HCT116 (cell line): ENCODE measurements at regions not wholly inside any gene's neighbourhood (a gene's known extent, or its start where the extent isn't known, plus 50 kb on each side); places are given as distances from the start of the nearest gene placed in this dataset.

Source experiments
- ATAC-seq: fragments of 200-7000 bp; cut with Tn5 transposase; 2 replicates; pipeline ENCODE4 v1.9.1; 2020; ENCODE audit warnings: mild to moderate bottlenecking, moderate library complexity
- BruUV-seq: library from RNA; stranded (reverse); fragments of 400-500 nt; replicated peaks from 2 replicates; lab custom pipeline; 2021; lab: Mats Ljungman, UMichigan
- CTCF ChIA-PET: fragments of 300-600 bp; sonication (Branson Sonifier 250); formaldehyde crosslinking; loops from one replicate; lab custom pipeline; 2021; ENCODE audit warnings: antibody characterized with exemption; lab: Charles Lee
- POLR2A ChIA-PET: fragments of 300-600, 350-600 bp; sonication (Branson Sonifier 250); formaldehyde crosslinking; loops from one replicate; lab custom pipeline; 2021; ENCODE audit warnings: antibody characterized with exemption; lab: Charles Lee
- RAD21 ChIA-PET, 2 experiments: fragments of 300-600 bp; sonication (Branson Sonifier 250); formaldehyde crosslinking; loops; one replicate each; lab custom pipeline; 2023; ENCODE audit warnings: low total read pairs in 2 of 2; ENCODE audit not compliant: uncharacterized antibody in 2 of 2, unreplicated experiment in 2 of 2, low non-redundant PET in 1 of 2; lab: Charles Lee
- DNase-seq: peaks from one replicate; pipeline ENCODE4 v3.0.0-alpha.2; 2010; ENCODE audit warnings: low read depth, low spot score
- H2AFZ ChIP-seq: fragments of 200-600 bp; shearing (Covaris generic), sonication (generic); 2 replicates; pipeline ENCODE4 v1.6.1; 2017; ENCODE audit warnings: low read depth, mixed run types, mixed read lengths, antibody characterized with exemption, low read length; ENCODE audit not compliant: poor library complexity, severe bottlenecking
- H3K27ac ChIP-seq: 2 replicates; pipeline ENCODE4 v1.5.1; 2012; ENCODE audit warnings: low read depth, low read length
- H3K27me3 ChIP-seq: fragments of 200-600 bp; sonication (generic); 2 replicates; pipeline ENCODE4 v1.6.1; 2016; ENCODE audit warnings: mixed run types, low read length, mixed read lengths; ENCODE audit not compliant: insufficient read depth
- H3K36me3 ChIP-seq, 2 experiments: fragments of 200-500 bp in 1 of 2; fragments of 200-600 bp in 1 of 2; sonication (Bioruptor generic) in 1 of 2; sonication (generic) in 1 of 2; 2 replicates each; pipeline versions ENCODE4 v1.5.1 to v1.6.1; 2014 to 2016; ENCODE audit warnings: low read length in 2 of 2, inconsistent platforms in 1 of 2, mixed read lengths in 1 of 2, mixed run types in 1 of 2; ENCODE audit not compliant: insufficient read depth in 2 of 2, control insufficient read depth in 1 of 2
- H3K4me1 ChIP-seq, 2 experiments: fragments of 200-600 bp in 1 of 2; sonication (generic) in 1 of 2; 2 replicates each; pipeline versions ENCODE4 v1.5.1 to v1.6.1; 2012 to 2017; ENCODE audit warnings: low read length in 2 of 2, inconsistent platforms in 1 of 2, mild to moderate bottlenecking in 1 of 2, mixed read lengths in 1 of 2, mixed run types in 1 of 2, moderate library complexity in 1 of 2; ENCODE audit not compliant: insufficient read depth in 2 of 2, control insufficient read depth in 1 of 2
- H3K4me2 ChIP-seq: fragments of 200-600 bp; sonication (generic); 2 replicates; pipeline ENCODE4 v1.6.1; 2017; ENCODE audit warnings: mixed run types, low read length, mixed read lengths
- H3K4me3 ChIP-seq, 2 experiments: fragments of 200-600 bp in 1 of 2; sonication (generic) in 1 of 2; replicated peaks in 1 of 2; 2 replicates each; pipeline ENCODE4 v1.5.1; 2011 to 2016; ENCODE audit warnings: low read length in 2 of 2, control low read depth in 1 of 2, low read depth in 1 of 2, mild to moderate bottlenecking in 1 of 2, mixed read lengths in 1 of 2, mixed run types in 1 of 2
- H3K79me2 ChIP-seq: fragments of 200-600 bp; sonication (generic); 2 replicates; pipeline ENCODE4 v1.6.1; 2017; ENCODE audit warnings: mild to moderate bottlenecking, mixed run types, low read length, moderate library complexity, mixed read lengths; ENCODE audit not compliant: insufficient read depth
- H3K9ac ChIP-seq: fragments of 200-600 bp; sonication (generic); 2 replicates; pipeline ENCODE4 v1.6.1; 2016; ENCODE audit warnings: low read length, mixed read lengths
- H3K9me2 ChIP-seq: fragments of 200-600 bp; sonication (generic), shearing (Covaris generic); 2 replicates; pipeline ENCODE4 v1.6.1; 2017; ENCODE audit warnings: mixed run types, mild to moderate bottlenecking, moderate library complexity; ENCODE audit not compliant: insufficient read depth
- H3K9me3 ChIP-seq, 2 experiments: fragments of 200-500 bp in 1 of 2; fragments of 200-600 bp in 1 of 2; sonication (Bioruptor generic) in 1 of 2; sonication (generic) in 1 of 2; 2 replicates each; pipeline ENCODE4 v1.6.1; 2014 to 2017; ENCODE audit warnings: low read length in 2 of 2, mixed read lengths in 2 of 2, inconsistent platforms in 1 of 2, low read depth in 1 of 2, mild to moderate bottlenecking in 1 of 2, mixed run types in 1 of 2, moderate library complexity in 1 of 2; ENCODE audit not compliant: control insufficient read depth in 1 of 2, insufficient read depth in 1 of 2
- H4K20me1 ChIP-seq: fragments of 200-600 bp; sonication (generic), shearing (Covaris generic); 2 replicates; pipeline ENCODE4 v1.6.1; 2017; ENCODE audit warnings: mixed run types, mild to moderate bottlenecking, moderate library complexity; ENCODE audit not compliant: insufficient read depth
- CBX3 ChIP-seq: IDR thresholded peaks from 2 replicates; pipeline ENCODE4 v1.6.1; 2012; ENCODE audit warnings: low read depth
- CEBPB ChIP-seq: IDR thresholded peaks from 2 replicates; pipeline ENCODE4 v1.6.1; 2012; ENCODE audit warnings: low read depth
- EGR1 ChIP-seq: IDR thresholded peaks from 2 replicates; pipeline ENCODE4 v1.6.1; 2012; ENCODE audit warnings: low read depth
- ELF1 ChIP-seq: IDR thresholded peaks from 2 replicates; pipeline ENCODE4 v1.6.1; 2012; ENCODE audit warnings: low read depth, borderline replicate concordance
- EZH2 ChIP-seq: fragments of 200-600 bp; sonication (generic); IDR thresholded peaks from 2 replicates; pipeline ENCODE4 v1.6.1; 2017; ENCODE audit warnings: antibody characterized with exemption, mixed run types
- FOSL1 ChIP-seq: IDR thresholded peaks from 2 replicates; pipeline ENCODE4 v1.6.1; 2012; ENCODE audit warnings: low read depth
- JUND ChIP-seq: IDR thresholded peaks from 2 replicates; pipeline ENCODE4 v1.6.1; 2012
- POLR2A ChIP-seq: IDR thresholded peaks from 2 replicates; pipeline ENCODE4 v1.7.0; 2011; ENCODE audit warnings: borderline replicate concordance; ENCODE audit not compliant: insufficient read depth, insufficient read length; ENCODE audit errors: extremely low read depth
- POLR2AphosphoS5 ChIP-seq: IDR thresholded peaks from 2 replicates; pipeline ENCODE4 v1.6.1; 2011; ENCODE audit warnings: mild to moderate bottlenecking, low read depth, low read length, moderate library complexity
- RAD21 ChIP-seq: IDR thresholded peaks from 2 replicates; pipeline ENCODE4 v1.6.1; 2012; ENCODE audit warnings: low read depth, mild to moderate bottlenecking
- SIN3A ChIP-seq: IDR thresholded peaks from 2 replicates; pipeline ENCODE4 v1.6.1; 2012; ENCODE audit warnings: low read depth
- SP1 ChIP-seq: IDR thresholded peaks from 2 replicates; pipeline ENCODE4 v1.6.1; 2012; ENCODE audit warnings: low read depth
- SRF ChIP-seq: IDR thresholded peaks from 2 replicates; pipeline ENCODE4 v1.6.1; 2012; ENCODE audit warnings: low read depth
- TCF7L2 ChIP-seq: IDR thresholded peaks from 2 replicates; pipeline ENCODE4 v1.7.0; 2011; ENCODE audit warnings: borderline replicate concordance, inconsistent platforms; ENCODE audit not compliant: insufficient read depth, insufficient read length; ENCODE audit errors: extremely low read depth
- YY1 ChIP-seq: IDR thresholded peaks from 2 replicates; pipeline ENCODE4 v1.6.1; 2011; ENCODE audit warnings: low read length, low read depth, moderate library complexity, mild to moderate bottlenecking; ENCODE audit not compliant: insufficient replicate concordance; ENCODE audit errors: extremely low read depth
- ZFX ChIP-seq: fragments of 450-650 bp; IDR thresholded peaks from 2 replicates; pipeline ENCODE4 v1.6.1; 2017
- ZNF274 ChIP-seq: fragments of 200-500 bp; sonication (Bioruptor generic); IDR thresholded peaks from 2 replicates; pipeline ENCODE4 v1.6.1; 2014; ENCODE audit warnings: mild to moderate bottlenecking, low read depth, low read length, inconsistent platforms
- intact Hi-C: fragments of 100-400 bp; cut with micrococcal nuclease; formaldehyde crosslinking; loops from 2 replicates; pipeline ENCODE4 v1.10.0; 2022
- TF ChIP-seq, protein P1 (sequence below): IDR thresholded peaks from 2 replicates; pipeline ENCODE4 v1.6.1; 2011; ENCODE audit warnings: mild to moderate bottlenecking, low read length, moderate library complexity; ENCODE audit not compliant: insufficient replicate concordance; ENCODE audit errors: extremely low read depth
- TF ChIP-seq, protein P2 (sequence below): IDR thresholded peaks from 2 replicates; pipeline ENCODE4 v1.6.1; 2012
- TF ChIP-seq, protein P3 (sequence below): IDR thresholded peaks from 2 replicates; pipeline ENCODE4 v1.6.1; 2012; ENCODE audit warnings: low read depth

DNA sequence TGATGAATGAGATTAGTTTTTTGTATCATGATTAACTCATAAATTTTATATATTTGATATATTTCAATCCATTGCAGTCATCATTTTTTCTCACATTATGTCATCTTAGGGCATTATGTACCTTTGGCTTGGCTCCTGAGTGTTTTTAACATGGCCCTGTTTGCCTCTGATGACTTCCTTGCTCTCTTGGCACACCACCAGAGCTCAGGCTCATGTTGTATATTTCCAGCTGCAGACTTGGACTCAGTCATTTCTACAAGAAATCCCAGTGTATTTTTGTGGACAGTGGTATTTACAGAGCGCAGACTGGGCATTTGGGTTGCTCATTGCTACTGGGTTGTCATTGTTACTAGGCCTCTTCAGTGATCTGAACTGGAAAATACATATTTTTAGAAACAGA is 188.5 kb downstream of the ADRA2A start:
- ATAC-seq (no peak), DNase-seq (no peak)
- TF ChIP-seq CBX3 (no peak), EGR1 (no peak), ELF1 (no peak), ZNF274 (no peak), POLR2A (no peak), RAD21 (no peak), POLR2AphosphoS5 (no peak), CEBPB (no peak), SRF (no peak), EZH2 (no peak), JUND (no peak), SP1 (no peak), YY1 (no peak), ZFX (no peak), SIN3A (no peak), FOSL1 (no peak), TCF7L2 (no peak)
- TF ChIP-seq, protein P1, sequence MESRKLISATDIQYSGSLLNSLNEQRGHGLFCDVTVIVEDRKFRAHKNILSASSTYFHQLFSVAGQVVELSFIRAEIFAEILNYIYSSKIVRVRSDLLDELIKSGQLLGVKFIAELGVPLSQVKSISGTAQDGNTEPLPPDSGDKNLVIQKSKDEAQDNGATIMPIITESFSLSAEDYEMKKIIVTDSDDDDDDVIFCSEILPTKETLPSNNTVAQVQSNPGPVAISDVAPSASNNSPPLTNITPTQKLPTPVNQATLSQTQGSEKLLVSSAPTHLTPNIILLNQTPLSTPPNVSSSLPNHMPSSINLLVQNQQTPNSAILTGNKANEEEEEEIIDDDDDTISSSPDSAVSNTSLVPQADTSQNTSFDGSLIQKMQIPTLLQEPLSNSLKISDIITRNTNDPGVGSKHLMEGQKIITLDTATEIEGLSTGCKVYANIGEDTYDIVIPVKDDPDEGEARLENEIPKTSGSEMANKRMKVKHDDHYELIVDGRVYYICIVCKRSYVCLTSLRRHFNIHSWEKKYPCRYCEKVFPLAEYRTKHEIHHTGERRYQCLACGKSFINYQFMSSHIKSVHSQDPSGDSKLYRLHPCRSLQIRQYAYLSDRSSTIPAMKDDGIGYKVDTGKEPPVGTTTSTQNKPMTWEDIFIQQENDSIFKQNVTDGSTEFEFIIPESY: no peak
- TF ChIP-seq, protein P2, sequence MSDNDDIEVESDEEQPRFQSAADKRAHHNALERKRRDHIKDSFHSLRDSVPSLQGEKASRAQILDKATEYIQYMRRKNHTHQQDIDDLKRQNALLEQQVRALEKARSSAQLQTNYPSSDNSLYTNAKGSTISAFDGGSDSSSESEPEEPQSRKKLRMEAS: no peak
- TF ChIP-seq, protein P3, sequence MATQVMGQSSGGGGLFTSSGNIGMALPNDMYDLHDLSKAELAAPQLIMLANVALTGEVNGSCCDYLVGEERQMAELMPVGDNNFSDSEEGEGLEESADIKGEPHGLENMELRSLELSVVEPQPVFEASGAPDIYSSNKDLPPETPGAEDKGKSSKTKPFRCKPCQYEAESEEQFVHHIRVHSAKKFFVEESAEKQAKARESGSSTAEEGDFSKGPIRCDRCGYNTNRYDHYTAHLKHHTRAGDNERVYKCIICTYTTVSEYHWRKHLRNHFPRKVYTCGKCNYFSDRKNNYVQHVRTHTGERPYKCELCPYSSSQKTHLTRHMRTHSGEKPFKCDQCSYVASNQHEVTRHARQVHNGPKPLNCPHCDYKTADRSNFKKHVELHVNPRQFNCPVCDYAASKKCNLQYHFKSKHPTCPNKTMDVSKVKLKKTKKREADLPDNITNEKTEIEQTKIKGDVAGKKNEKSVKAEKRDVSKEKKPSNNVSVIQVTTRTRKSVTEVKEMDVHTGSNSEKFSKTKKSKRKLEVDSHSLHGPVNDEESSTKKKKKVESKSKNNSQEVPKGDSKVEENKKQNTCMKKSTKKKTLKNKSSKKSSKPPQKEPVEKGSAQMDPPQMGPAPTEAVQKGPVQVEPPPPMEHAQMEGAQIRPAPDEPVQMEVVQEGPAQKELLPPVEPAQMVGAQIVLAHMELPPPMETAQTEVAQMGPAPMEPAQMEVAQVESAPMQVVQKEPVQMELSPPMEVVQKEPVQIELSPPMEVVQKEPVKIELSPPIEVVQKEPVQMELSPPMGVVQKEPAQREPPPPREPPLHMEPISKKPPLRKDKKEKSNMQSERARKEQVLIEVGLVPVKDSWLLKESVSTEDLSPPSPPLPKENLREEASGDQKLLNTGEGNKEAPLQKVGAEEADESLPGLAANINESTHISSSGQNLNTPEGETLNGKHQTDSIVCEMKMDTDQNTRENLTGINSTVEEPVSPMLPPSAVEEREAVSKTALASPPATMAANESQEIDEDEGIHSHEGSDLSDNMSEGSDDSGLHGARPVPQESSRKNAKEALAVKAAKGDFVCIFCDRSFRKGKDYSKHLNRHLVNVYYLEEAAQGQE: no peak
- ChIA-PET RAD21 (no interaction called here), CTCF (no interaction called here), POLR2A (no interaction called here)
- no peaks in the 10 kb centered on the region for H3K79me2 ChIP-seq
- no TSS peak for BruUV-seq
- no peaks in the 10 kb centered on the region for H3K9me2 ChIP-seq
- intact Hi-C loops: no loop called here
- no peak overlapping the region for H3K4me2 ChIP-seq
- H3K36me3 ChIP-seq: no peaks in the 10 kb centered on the region
- H3K27me3 ChIP-seq: peaks cover 46% of the 10 kb centered on the region
- no peaks in the 10 kb centered on the region for H3K4me1 ChIP-seq
- H4K20me1 ChIP-seq: no peaks in the 10 kb centered on the region
- no peak overlapping the region for H3K4me3 ChIP-seq
- H3K27ac ChIP-seq: no peak overlapping the region
- H3K9me3 ChIP-seq: no peaks in the 10 kb centered on the region
- no peak overlapping the region for H2AFZ ChIP-seq
- H3K9ac ChIP-seq: no peak overlapping the region
